ENCODE measurements at regions not wholly inside any gene's neighbourhood (a gene's known extent, or its start where the extent isn't known, plus 50 kb on each side); places are given as distances from the start of the nearest gene placed in this dataset.
"Not testable (repeated sequence)": the region's sequence is repeated elsewhere in the genome, so short reads cannot be mapped to it uniquely, and the experiment has no call there.

DNA sequence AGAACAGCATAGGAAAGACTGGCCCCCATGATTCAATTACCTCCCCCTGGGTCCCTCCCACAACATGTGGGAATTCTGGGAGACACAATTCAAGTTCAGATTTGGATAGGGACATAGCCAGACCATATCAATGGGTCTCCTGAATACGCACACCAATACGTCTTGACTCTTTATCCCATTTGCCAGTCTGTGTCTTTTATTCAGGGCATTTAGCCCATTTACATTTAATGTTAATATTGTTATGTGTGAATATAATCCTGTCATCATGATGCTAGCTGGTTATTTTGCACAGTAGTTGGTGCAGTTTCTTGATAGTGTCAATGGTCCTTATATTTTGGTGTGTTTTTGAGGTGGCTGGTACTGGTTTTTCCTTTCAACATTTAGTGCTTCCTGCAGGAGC, 256.1 kb downstream of the ZNF608 start:
- not testable (repeated sequence) for H3K9me3 ChIP-seq (ENCODE audit: insufficient read depth, low read depth, low read length); H3K36me3 ChIP-seq (ENCODE audit: insufficient read depth, low read length); H3K27me3 ChIP-seq (ENCODE audit: insufficient read depth, low read length); H3K27ac ChIP-seq (ENCODE audit: low read depth, low read length); H3K4me1 ChIP-seq (ENCODE audit: insufficient read depth, low read length); H3K4me3 ChIP-seq (ENCODE audit: low read length); H3K9ac ChIP-seq (ENCODE audit: low read depth, low read length)
- 94% methylated on average over 2 of the region's 2 CpGs for WGBS

GRCh38 chr5:124481419-124481818, 265.0 kb downstream of the ZNF608 start:
- H3K4me1 ChIP-seq (ENCODE audit: insufficient read depth, low read length): peaks cover 19% of the 10 kb centered on the region
- WGBS: 94% methylated on average over 4 of the region's 4 CpGs
- no peaks in the 10 kb centered on the region for H3K27me3 ChIP-seq (ENCODE audit: insufficient read depth, low read length)
- no peak overlapping the region for H3K9ac ChIP-seq (ENCODE audit: low read depth, low read length)
- no peak overlapping the region for H3K27ac ChIP-seq (ENCODE audit: low read depth, low read length)
- no peaks in the 10 kb centered on the region for H3K36me3 ChIP-seq (ENCODE audit: insufficient read depth, low read length)
- H3K9me3 ChIP-seq (ENCODE audit: insufficient read depth, low read depth, low read length): no peaks in the 10 kb centered on the region
- H3K4me3 ChIP-seq (ENCODE audit: low read length): no peak overlapping the region

DNA sequence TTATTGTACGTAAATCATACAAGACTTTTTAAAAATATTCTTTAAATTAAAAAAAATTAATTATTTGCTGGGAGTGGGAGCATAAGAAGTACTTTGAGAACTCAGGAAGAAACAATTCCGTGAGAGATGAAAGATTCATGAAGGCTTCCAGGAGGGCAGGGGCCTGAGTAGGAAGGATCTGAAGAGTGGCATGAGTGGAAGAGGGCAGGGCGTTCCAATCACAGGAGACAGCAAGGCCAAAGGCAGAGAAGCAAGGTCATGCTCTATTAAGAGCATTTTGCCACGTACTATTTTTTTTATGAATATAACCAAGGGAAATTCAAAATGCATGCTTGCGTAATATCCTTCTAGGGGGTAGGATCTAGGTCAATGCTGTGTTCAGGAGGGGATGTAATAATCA, 265.5 kb downstream of the ZNF608 start:
- 94% methylated on average over 4 of the region's 5 CpGs for WGBS
- peaks cover 23% of the 10 kb centered on the region for H3K4me1 ChIP-seq (ENCODE audit: insufficient read depth, low read length)
- H3K9me3 ChIP-seq (ENCODE audit: insufficient read depth, low read depth, low read length): no peaks in the 10 kb centered on the region
- no peak overlapping the region for H3K4me3 ChIP-seq (ENCODE audit: low read length)
- no peaks in the 10 kb centered on the region for H3K36me3 ChIP-seq (ENCODE audit: insufficient read depth, low read length)
- no peaks in the 10 kb centered on the region for H3K27me3 ChIP-seq (ENCODE audit: insufficient read depth, low read length)
- H3K27ac ChIP-seq (ENCODE audit: low read depth, low read length): no peak overlapping the region
- no peak overlapping the region for H3K9ac ChIP-seq (ENCODE audit: low read depth, low read length)

DNA sequence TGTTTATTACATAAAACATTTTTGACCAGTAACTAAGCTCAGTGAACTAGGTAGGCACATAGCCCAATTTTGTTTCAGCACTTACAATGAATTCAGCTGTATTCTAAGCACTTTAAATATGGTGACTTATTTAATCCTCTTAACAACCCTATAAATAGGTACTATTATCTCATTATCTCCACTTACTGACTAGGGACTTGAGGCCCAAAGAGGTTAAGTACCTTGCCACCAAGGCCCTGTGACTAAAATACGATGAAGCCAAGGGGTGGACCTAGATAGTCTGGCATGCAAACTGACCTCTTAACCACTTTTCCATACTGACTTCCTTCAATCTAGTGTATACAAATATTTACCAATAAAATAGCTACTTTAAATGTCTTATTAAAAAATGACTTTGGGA, 266.4 kb downstream of the ZNF608 start:
- 88% methylated on average over 1 of the region's 1 CpG for WGBS
- Histone ChIP-seq H3K27me3 (ENCODE audit: insufficient read depth, low read length) (no peaks in the 10 kb centered on the region), H3K27ac (ENCODE audit: low read depth, low read length) (no peak overlapping the region)

DNA sequence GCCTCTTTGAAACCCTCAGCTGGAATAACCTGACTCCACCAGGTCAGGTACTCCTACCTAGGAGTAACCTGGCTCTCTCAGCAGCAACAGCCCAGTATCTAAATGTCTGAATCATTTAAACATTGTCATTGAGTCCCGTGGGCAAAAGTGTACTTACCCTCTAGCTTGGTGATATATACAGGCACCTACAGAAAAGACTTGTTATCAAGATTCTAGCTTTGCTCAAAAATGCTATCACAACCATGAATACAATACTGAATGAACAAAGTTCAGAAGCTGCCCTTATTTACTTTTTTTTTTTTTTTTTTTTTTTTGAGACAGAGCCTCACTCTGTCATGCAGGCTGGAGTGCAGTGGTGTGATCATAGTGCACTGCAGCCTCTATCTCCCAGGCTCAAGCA, 268.2 kb downstream of the ZNF608 start:
- H3K27me3 ChIP-seq (ENCODE audit: insufficient read depth, low read length): no peaks in the 10 kb centered on the region
- peaks cover 23% of the 10 kb centered on the region for H3K4me1 ChIP-seq (ENCODE audit: insufficient read depth, low read length)
- no peaks in the 10 kb centered on the region for H3K9me3 ChIP-seq (ENCODE audit: insufficient read depth, low read depth, low read length)
- WGBS: 97% methylated on average over 1 of the region's 1 CpG
- no peak overlapping the region for H3K27ac ChIP-seq (ENCODE audit: low read depth, low read length)
- no peak overlapping the region for H3K4me3 ChIP-seq (ENCODE audit: low read length)
- H3K9ac ChIP-seq (ENCODE audit: low read depth, low read length): no peak overlapping the region
- no peaks in the 10 kb centered on the region for H3K36me3 ChIP-seq (ENCODE audit: insufficient read depth, low read length)

More for the DNA sequence above, 266.4 kb downstream of the ZNF608 start:
- Histone ChIP-seq H3K4me1 (ENCODE audit: insufficient read depth, low read length) (peaks cover 23% of the 10 kb centered on the region), H3K4me3 (ENCODE audit: low read length) (no peak overlapping the region), H3K9ac (ENCODE audit: low read depth, low read length) (no peak overlapping the region), H3K9me3 (ENCODE audit: insufficient read depth, low read depth, low read length) (no peaks in the 10 kb centered on the region), H3K36me3 (ENCODE audit: insufficient read depth, low read length) (no peaks in the 10 kb centered on the region)

DNA sequence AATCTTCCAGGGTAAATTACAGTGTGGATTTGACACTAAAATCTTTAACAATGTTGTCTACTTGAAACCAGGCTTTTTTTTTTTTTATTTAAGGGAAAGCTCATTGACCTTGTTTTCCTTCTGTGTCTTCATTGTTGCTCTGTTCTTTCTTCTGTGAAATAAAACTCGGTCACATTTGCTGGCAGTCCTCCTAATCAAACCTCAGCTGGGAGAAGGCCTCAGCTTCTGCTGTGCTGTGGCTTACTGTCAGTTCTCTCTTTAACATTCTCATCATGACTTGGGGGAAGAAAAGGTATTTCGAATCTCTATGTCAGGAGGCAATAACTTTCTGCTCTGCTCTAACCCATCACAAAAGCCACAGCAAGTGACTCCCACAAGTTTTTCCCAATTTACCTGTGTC, 268.9 kb downstream of the ZNF608 start:
- Histone ChIP-seq H3K36me3 (ENCODE audit: insufficient read depth, low read length) (no peaks in the 10 kb centered on the region), H3K9me3 (ENCODE audit: insufficient read depth, low read depth, low read length) (no peaks in the 10 kb centered on the region), H3K4me3 (ENCODE audit: low read length) (no peak overlapping the region), H3K9ac (ENCODE audit: low read depth, low read length) (no peak overlapping the region), H3K27ac (ENCODE audit: low read depth, low read length) (peak overlapping the region; percentile 50; the same call in 1 of the 2 replicates), H3K27me3 (ENCODE audit: insufficient read depth, low read length) (no peaks in the 10 kb centered on the region), H3K4me1 (ENCODE audit: insufficient read depth, low read length) (peaks cover 23% of the 10 kb centered on the region)
- WGBS: 68% methylated on average over 2 of the region's 2 CpGs

DNA sequence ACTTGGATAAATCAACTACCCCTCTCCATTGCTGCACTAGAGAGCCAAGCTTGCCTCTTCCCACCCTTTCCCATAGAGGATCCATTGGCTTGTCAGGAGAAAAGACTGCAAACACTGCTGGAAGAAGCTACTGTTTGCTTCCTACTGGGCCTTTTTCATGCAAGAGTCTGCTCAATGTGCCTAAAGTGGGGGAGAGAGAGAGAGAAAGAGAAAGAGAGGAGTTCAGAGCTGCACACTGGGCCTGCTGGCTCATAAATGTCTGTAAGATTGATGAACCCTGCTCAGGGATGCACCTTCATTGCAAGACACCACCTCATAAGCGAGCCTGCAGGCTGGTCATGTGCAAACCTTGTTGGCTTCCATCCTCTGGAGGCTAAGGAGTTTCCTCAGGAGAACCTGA, 269.4 kb downstream of the ZNF608 start:
- Histone ChIP-seq H3K36me3 (ENCODE audit: insufficient read depth, low read length) (no peaks in the 10 kb centered on the region), H3K4me1 (ENCODE audit: insufficient read depth, low read length) (peaks cover 23% of the 10 kb centered on the region), H3K27ac (ENCODE audit: low read depth, low read length) (peak overlapping the region; percentile 50), H3K4me3 (ENCODE audit: low read length) (no peak overlapping the region), H3K9me3 (ENCODE audit: insufficient read depth, low read depth, low read length) (no peaks in the 10 kb centered on the region), H3K9ac (ENCODE audit: low read depth, low read length) (no peak overlapping the region), H3K27me3 (ENCODE audit: insufficient read depth, low read length) (no peaks in the 10 kb centered on the region)
- WGBS: 56% methylated on average over 1 of the region's 1 CpG

DNA sequence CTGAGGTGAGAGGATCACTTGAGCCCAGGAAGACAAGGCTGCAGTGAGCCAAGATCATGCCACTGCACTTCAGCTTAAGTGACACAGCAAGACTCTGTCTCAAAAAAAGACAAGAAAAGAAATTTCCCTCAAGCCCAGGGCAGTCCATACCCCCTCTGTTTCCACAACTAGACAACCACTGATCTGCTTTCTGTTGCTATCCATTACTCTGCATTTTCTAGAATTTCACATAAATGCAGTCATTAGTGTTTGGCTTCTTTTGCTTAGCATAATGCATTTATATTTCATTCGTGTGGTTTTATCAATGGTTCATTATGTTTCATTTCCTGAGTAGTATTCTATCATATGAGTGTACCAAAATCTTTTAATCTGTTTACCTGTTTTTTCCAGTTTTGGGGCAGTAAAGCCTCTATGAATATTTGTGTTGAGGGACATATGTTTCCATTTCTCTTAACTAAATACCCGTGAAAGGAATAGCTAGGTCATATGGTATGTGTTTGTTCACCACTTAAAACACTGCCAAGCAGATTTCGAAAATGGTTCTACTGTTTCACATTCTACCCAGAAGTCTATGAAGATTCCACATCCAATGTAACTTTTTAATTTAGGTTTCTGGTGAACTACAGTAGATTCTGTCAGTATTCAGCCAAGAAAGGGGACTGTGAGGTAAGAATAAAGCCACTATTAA, 271.8 kb downstream of the ZNF608 start:
- WGBS: no CpG with 5 or more reads among the region's 3 CpGs
- no peaks in the 10 kb centered on the region for H3K9me3 ChIP-seq (ENCODE audit: insufficient read depth, low read depth, low read length)
- no peaks in the 10 kb centered on the region for H3K36me3 ChIP-seq (ENCODE audit: insufficient read depth, low read length)

GRCh38 chr5:124468671-124469411, 277.6 kb downstream of the ZNF608 start:
- Histone ChIP-seq H3K4me1 (ENCODE audit: insufficient read depth, low read length) (peaks cover 41% of the 10 kb centered on the region), H3K4me3 (ENCODE audit: low read length) (no peak overlapping the region), H3K27me3 (ENCODE audit: insufficient read depth, low read length) (no peaks in the 10 kb centered on the region), H3K27ac (ENCODE audit: low read depth, low read length) (peak overlapping the region; percentile 89; the same call in 1 of the 2 replicates), H3K9me3 (ENCODE audit: insufficient read depth, low read depth, low read length) (0 out of 2 replicates have a peak, but pooled peaks cover under 1% of the 10 kb centered on the region), H3K36me3 (ENCODE audit: insufficient read depth, low read length) (no peaks in the 10 kb centered on the region), H3K9ac (ENCODE audit: low read depth, low read length) (peak overlapping the region; percentile 11; the same call in 1 of the 2 replicates)
- 22% methylated on average over 4 of the region's 5 CpGs for WGBS

More for the DNA sequence above, 271.8 kb downstream of the ZNF608 start:
- peaks cover 32% of the 10 kb centered on the region for H3K4me1 ChIP-seq (ENCODE audit: insufficient read depth, low read length)
- H3K27ac ChIP-seq (ENCODE audit: low read depth, low read length): no peak overlapping the region
- no peak overlapping the region for H3K9ac ChIP-seq (ENCODE audit: low read depth, low read length)
- no peak overlapping the region for H3K4me3 ChIP-seq (ENCODE audit: low read length)
- no peaks in the 10 kb centered on the region for H3K27me3 ChIP-seq (ENCODE audit: insufficient read depth, low read length)

DNA sequence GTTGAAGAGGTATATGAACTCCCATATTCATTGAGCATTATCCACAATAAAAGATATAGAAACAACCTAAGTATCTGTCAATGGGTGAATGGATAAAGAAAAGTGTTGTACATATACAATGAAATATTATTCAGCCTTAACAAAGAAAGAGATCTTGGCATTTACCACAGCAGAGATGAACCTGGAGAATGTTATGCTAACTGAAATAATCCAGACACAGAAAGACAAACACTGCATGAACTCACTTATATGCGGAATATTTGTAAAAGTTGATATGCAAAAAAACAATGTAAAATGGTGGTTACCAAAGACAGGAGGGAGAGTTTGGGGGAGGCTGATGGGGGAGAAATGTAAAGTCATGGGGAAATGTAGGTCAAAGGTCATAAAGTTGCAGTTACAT, 278.7 kb downstream of the ZNF608 start:
- no peaks in the 10 kb centered on the region for H3K27me3 ChIP-seq (ENCODE audit: insufficient read depth, low read length)
- peaks cover 3% of the 10 kb centered on the region; the same call in 1 of the 2 replicates for H3K9me3 ChIP-seq (ENCODE audit: insufficient read depth, low read depth, low read length)
- WGBS: 94% methylated on average over 1 of the region's 1 CpG
- H3K4me3 ChIP-seq (ENCODE audit: low read length): no peak overlapping the region
- no peak overlapping the region for H3K9ac ChIP-seq (ENCODE audit: low read depth, low read length)
- peaks cover 48% of the 10 kb centered on the region for H3K4me1 ChIP-seq (ENCODE audit: insufficient read depth, low read length)
- peak overlapping the region; percentile 89 for H3K27ac ChIP-seq (ENCODE audit: low read depth, low read length)
- no peaks in the 10 kb centered on the region for H3K36me3 ChIP-seq (ENCODE audit: insufficient read depth, low read length)

DNA sequence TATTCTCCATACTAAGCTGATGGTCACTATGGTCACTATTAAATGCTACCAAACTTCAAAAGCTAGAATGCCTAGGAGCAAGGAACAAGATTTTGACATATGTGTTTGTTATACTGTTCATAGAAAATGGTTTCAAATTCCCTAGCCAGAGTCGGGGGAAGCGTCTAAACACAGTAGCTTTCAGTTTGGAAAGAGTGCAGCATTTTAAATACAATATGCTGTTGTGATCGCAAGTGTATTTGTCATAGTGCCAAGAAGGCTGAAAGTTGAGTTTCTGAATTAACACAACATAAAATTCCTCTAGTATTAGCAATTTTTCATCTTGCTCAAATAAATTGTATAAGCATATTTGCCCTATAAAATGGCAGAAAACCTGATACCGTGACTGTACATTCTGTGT, 280.4 kb downstream of the ZNF608 start:
- no peaks in the 10 kb centered on the region for H3K27me3 ChIP-seq (ENCODE audit: insufficient read depth, low read length)
- H3K9me3 ChIP-seq (ENCODE audit: insufficient read depth, low read depth, low read length): peaks cover 3% of the 10 kb centered on the region; the same call in 1 of the 2 replicates
- no peak overlapping the region for H3K4me3 ChIP-seq (ENCODE audit: low read length)
- no peak overlapping the region for H3K27ac ChIP-seq (ENCODE audit: low read depth, low read length)
- peaks cover 58% of the 10 kb centered on the region for H3K4me1 ChIP-seq (ENCODE audit: insufficient read depth, low read length)
- no peak overlapping the region for H3K9ac ChIP-seq (ENCODE audit: low read depth, low read length)
- no peaks in the 10 kb centered on the region for H3K36me3 ChIP-seq (ENCODE audit: insufficient read depth, low read length)
- WGBS: 94% methylated on average over 3 of the region's 4 CpGs

Data from HUES64 (cell line).